ENCODE measurements at regions not wholly inside any gene's neighbourhood (a gene's known extent, or its start where the extent isn't known, plus 50 kb on each side); places are given as distances from the start of the nearest gene placed in this dataset.
A peak's percentile ranks its signal among the peaks of the same experiment; 100 is the strongest.

DNA sequence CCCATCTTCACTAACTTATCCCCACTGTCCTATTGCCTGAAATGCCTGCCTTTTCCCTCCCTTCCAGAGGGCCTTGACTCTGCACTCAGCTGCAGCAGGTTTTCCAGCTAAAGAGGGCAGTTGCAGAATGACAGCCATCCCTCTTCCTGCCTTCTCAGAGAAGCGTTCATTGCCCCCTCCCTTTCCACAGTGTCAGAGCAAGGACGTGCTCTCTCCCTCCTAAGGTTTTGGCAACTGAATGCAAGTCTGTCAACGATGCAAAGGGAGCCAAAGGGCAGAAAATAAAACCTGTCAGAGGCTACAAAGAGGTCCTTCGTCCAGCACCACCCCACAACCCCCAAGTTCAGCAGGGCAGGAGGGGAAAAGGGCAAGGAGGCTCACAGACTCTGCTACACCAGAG, 230.1 kb upstream of the THBS1 start:
- DNase-seq (ENCODE audit: low spot score) = no peak

DNA sequence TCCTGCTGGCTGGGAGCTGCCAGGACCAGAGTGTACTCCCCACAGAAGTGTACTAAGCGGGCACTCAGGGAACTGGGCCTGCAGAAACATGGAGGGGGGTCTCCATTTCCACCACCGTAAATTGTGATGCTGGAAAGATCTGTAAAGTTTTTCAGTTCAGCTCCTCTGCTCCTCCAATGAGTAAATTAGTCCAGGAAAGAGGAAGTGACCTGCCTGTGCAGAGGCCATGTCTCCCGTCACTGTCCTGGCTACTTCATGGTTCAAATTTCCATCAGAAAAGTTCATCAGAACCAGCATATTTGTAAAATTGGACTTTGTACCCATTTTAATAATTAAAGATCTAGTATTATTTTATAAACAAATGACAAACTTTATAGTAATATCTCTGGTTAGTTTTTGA, 226.7 kb upstream of the THBS1 start:
- DNase-seq (ENCODE audit: low spot score) = no peak

DNA sequence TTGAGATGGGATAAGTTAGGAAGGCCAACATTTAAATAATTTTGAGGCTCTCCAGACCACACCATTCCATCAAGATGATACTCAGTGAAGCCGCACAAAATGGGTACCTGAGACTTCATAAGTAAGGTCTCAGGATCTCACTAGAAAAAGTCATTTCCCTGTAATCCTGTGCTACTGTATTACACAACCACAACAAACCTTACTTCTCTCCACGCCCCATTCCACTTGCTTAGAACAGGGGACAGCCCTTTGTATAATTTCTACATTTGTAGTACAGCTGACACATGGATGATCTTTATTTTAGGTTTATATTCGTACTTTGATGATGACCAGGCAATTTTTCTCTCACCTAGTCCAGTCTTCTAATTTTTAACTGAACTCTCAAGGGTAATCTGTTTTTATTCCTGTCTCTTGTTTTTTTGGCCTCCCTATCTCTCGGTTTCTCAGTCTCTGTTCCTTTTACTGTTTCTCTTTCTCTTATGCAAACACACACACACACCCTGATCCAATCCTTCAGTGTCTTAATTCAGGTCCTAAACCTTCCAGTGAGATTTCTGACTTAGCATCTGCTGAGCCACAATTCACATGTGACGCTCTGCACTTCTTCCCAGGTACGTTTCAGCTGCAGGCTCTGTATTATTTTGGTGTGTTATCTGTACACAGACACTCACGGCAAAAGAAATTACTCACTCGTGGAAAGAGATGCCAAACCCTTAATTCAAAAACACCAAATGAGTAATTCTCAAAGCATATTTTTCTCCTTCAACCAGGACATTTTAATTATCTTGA, 223.2 kb upstream of the THBS1 start:
- no peak for DNase-seq (ENCODE audit: low spot score)

DNA sequence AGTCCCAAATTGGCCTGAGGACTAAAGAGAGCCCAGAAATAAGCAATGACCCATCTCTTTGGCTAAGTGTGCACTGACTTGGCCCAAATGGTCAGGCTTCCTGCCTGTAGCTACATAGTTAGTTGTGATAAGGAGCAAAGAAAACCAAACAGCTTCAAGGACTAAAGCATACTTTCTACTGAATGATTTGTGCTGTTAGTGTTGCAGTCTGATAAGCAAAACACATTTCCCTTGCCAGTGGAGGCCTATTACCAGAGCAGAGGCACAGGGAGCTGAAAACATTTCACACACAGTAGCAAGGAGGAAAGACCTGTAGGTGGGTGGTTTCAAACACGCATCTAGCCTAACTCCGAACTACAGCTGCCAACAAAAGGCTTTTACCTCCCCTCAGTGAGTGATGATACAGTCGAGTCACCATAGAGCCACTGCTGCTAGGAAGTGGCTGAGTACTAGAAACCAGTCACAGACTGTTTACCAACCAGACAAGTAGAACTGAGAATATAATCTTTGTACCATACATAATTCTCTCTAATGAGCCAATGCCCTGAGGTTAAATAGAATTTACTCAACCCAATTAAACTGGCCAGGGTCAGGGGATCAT, 222.3 kb upstream of the THBS1 start:
- DNase-seq (ENCODE audit: low spot score) = peak; percentile 49

DNA sequence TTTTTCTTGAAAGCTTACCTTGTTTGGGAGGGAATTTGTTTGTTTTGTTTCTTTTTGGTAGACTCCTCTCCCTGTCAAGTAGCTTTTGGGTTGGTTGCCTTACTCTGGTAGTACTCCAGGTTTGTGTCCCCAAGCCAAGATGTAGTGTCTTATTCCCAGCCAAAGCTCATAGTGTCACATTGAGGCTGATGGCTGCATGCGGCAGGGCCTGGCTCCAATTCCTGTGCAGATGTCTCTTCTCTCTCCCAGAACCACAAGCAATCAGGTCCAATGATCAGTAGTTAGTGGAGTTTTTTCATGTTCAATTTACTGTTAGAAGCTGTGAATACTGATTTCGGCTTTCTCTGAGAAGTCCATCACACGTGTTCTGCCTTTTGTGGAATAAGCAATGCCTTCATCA, 221.1 kb upstream of the THBS1 start:
- no peak for DNase-seq (ENCODE audit: low spot score)

DNA sequence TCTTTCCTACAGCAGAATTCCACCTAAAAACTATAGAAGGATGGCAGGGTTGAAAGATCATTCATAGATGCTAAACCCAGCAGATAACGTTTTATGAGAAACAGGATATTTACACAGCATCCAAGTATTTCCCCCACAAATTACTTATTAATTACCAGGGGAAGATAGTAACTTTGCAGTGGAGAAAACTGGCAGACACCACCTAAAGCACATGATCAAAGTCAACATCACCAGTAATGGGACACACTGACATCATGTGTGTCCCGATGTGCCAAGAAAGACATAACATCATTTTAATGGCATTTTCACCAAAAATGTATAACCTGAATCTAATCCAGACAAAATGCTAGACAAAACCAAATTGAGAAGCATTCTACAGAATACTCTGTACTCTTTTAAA, 220.4 kb upstream of the THBS1 start:
- DNase-seq (ENCODE audit: low spot score) = peak; percentile 74

DNA sequence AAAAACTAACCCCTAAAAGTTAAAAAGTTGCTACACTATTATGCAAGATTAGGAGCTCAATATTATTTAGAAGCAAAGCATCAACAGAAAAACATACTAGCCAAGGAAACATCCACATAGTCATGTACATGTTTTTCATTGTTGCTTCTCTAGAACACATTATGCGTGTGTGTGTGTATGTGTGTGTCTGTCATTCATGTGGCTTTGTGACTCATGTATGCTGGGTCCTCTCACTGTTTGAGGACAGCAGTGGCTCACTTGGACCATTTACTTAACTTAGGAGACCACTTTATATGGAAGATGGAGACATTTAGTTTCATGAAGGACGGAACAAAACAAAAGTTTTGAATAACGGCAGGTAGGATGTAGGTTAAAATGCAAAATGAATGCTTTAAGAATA, 219.4 kb upstream of the THBS1 start:
- peak; percentile 33 for DNase-seq (ENCODE audit: low spot score)

DNA sequence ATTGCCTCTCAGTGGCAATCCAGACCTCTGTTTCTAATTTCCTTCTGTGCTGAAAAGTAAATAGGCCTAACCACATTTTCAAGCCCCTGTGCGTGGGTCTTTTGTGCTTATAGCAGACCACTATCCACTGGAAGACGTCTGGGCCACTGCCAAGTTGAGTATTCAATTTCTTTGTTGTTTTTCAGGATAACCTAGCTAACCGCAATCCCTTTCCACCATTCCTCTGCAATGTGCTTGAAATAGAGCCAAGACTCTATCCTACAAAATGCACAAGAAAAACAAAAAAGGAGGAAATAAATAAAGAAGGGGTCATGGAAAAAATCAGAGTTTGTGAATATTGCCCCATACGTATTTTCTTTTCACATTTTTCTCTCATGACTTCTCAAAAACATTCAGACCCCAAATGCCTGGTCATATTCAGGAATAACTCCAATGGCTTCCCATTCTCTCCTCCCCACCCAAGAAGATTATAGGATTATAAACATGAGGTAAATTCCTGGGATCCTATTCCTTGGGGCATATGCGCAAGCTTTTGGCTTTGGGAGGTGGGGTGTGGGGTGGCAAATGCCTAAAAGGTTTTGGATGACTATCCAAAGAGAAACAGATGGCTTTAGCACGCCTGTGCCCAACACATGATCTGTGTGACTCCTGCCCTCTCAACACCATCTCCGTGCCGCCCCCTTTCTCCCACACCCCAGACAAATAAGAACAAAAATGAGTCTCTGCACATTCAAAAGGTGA, 217.9 kb upstream of the THBS1 start:
- no peak for DNase-seq (ENCODE audit: low spot score)

DNA sequence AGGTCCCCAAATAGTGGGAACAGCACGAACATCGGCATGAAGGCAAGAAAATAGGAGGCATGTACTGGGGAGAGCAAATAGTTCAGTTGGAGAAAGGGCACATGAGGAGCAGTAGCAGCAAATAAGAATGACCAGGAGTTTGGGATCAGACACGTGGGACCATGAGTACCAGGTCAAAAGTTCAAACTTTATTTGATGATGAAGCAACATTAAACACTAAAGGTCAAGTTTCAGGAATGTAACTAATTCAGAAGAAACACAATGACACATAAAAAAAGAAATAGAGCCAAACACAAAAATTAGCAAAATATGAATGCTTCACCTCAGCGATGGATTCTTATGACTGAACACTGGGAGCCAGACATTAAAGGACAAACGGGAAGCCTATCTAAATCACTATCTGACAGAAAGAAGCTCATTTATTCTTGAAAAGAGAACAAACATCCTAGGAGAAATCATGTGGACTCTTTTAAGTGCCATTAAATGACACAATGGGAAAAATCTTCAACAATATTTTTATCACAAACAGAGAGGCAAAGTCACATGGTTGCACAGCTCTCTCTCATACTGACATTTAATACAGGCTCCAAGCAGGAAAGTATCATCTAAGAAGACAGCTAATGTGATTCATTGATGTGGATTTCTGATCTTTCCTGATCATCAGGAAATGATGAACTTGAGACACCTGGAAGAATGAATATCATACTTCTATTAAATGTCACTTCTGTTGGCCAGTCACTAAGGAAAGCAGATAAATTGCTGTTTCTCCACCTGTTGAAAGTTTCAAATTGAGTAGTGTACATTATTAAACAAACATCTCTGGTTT, 216.9 kb upstream of the THBS1 start:
- peak; percentile 36 for DNase-seq (ENCODE audit: low spot score)

DNA sequence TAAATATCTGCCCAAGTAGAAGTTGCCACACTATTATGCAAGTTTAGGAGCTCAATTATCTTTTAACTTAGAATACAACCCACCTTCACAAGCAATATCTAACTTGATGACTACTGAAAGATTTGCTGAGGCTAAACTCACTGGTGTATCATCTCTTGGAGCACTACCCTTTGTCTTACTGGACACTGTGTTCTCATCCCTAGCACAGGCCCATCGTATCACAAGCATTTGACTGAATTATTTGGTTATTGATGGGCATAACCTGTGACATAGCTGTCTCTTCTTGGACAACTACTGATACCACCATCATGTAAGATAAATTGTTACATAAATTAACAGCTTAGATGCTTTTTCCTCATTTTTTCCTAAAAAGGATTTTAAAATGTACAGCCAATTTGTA, 216.2 kb upstream of the THBS1 start:
- DNase-seq (ENCODE audit: low spot score) = no peak

DNA sequence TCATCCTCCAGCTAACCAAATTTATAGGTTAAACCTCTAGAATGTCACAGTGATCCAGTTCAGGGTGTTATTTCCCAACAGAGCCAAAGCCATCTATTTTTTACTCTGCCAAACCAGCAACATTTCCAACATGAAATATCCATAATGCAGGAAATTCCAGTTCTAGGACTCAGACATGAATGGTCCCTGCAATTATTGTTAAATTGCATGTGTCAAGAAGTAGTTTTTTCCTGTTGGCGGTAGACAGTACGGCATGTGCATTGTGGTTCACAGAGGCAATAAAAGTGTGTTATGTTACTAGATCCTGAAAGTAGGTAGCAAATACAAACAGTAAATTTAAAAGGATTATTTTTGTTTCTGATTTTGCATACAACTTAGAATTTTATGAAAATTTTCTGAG, 215.7 kb upstream of the THBS1 start:
- no peak for DNase-seq (ENCODE audit: low spot score)

DNA sequence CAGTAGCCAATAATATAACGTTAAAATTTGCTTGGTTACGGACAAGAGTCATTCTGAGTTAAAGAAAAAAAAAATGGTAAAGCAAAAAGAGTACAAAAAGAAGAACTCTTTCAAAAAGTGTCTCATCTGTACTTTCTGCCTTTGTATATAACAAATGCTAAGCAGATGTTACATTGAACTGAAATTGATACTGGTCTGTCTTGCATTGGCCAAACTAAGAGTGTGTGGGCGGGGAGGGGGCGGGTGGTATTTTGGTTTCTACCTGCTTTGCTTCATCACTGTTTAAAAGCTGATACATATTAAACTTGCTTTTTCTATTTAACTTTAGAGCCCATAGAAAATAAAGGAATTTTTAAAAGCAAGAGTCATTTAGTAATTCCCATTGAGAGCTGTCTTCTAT, 215.0 kb upstream of the THBS1 start:
- DNase-seq (ENCODE audit: low spot score) = no peak

DNA sequence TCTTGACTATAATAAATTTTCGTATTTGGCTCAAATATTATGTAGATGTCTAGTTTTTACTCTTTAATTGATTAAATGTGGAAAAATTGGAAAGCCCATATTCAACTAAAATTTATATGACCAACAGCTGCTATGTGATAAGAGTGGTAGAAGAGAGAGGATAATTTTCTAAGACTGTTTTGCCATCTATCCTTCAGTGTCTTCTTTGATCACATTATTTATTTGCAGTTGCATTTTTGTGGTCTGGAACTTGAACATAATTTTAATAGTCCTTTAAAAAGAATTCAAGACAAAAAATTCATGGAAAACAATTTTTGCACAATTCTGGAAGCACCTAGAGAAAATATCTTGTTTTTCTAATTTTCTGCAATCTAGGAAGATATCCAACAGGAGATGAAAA, 213.3 kb upstream of the THBS1 start:
- no peak for DNase-seq (ENCODE audit: low spot score)

DNA sequence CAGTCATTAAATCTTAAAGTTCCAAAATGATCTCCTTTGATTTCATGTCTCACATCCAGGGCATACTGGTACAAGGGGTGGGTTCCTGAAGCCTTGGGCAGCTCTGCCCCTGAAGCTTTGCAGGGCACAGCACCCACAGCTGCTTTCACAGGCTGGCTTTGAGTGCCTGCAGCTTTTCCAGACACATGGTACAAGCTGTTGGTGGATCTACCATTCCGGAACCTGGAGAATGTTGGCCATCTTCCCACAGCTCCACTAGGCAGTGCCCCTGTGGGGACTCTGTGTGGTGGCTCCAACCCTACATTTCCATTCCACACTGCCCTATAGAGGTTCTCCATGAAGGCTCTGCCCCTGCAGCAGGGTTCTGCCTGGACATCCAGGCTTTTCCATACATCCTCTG, 211.1 kb upstream of the THBS1 start:
- no peak for DNase-seq (ENCODE audit: low spot score)

DNA sequence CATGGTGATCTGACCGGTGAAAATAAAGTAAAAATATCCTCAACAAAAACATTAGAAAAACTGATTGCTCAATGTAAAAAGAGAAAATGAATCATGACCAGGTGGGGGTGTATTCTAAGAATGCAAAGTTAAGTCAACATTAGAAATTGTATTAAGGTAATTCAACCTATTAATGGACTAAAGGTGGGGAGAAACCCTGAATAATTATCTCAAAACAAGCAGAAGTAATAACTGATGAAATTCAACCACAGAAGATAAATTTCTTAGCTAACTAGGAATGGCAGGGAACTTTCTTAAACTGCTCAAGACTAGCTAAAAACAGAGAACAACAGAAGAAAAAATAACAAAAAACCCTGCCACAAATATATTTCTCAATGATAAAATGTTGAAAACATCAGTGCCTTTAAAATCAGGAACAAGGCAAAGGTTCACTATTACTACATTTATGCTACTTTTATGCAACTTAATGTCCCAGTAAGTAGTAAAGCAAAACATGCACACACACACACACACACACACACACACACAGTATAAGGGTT, 204.4 kb upstream of the THBS1 start:
- DNase-seq (ENCODE audit: low spot score) = no peak

DNA sequence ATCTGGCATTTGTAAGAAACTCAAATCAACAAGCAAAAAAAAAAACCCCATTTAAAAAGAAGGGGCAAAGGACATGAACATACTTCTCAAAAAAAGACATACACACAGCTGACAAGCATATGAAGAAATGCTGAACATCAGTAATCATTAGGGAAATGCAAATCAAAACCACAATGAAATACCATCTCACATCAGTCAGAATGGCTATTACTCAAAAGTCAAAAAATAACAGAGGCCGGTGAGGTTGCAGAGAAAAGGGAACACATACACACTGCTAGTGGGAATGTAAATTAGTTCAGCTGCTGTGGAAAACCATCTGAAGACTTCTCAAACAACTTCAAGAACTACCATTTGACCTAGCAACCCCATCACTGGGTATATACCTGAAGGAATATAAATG, 199.4 kb upstream of the THBS1 start:
- peak; percentile 73 for DNase-seq (ENCODE audit: low spot score)

DNA sequence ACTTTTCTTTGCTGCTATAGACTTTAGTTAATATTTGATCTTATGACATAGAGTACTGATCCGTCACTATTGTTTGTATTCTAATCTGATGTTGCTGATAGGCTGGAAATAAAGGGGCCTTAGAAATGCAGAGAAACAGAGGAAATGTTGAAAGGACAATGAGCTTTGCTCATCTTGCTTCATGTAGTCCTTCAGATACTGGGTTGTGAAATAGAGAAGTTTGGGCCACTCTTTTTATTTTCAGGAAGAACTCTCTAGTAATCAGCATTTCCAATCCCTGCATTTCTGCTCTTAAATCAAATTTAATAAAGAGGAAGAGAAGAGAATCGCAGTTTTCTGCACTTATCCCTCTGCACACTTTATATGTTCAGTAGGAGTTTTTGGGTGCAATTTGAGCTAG, 192.8 kb upstream of the THBS1 start:
- DNase-seq (ENCODE audit: low spot score) = no peak

DNA sequence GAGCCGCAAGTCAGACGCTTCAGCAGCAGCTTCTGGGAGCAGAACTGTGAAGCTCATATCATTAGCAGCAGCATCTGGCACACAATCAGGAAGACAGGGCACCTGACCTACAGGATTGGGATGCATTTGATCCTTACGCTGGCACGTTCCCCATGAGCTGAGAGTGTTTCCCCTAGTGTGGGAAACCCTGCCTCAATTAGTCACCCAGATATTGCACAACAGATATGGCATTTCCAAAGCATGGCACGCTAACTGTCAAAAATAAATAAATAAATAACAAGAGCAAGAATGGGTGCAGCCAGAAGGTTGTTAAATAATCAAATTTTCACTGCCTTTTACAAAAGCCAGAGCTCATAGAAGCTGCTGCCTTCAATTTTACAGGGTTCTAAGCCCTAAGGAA, 189.6 kb upstream of the THBS1 start:
- no peak for DNase-seq (ENCODE audit: low spot score)

DNA sequence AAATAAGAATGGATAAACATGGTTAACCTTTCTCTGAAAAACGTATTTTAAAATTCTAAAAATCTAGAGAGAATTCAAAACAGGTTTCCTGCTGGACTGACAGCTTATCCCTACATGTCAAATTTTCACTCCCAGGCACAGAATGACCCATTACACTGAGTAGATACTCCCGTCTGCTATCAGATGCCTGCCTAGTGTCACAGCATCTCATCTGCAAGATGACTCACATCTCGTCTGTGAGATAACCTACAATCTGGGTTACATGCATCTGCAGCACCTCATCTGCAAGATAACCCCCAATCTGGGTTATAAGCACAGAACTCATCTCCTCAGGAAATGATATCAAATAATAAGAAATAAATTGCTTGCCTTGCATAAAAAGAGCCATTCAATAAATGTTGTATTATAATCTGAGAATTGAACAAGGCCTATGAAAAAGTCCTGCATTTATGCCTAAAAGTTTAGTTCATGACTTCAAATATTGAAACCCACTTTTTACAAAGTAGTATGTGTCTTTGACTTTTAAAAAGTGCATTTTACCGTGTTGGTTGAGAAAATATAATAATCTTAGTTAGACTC, 188.3 kb upstream of the THBS1 start:
- no peak for DNase-seq (ENCODE audit: low spot score)

DNA sequence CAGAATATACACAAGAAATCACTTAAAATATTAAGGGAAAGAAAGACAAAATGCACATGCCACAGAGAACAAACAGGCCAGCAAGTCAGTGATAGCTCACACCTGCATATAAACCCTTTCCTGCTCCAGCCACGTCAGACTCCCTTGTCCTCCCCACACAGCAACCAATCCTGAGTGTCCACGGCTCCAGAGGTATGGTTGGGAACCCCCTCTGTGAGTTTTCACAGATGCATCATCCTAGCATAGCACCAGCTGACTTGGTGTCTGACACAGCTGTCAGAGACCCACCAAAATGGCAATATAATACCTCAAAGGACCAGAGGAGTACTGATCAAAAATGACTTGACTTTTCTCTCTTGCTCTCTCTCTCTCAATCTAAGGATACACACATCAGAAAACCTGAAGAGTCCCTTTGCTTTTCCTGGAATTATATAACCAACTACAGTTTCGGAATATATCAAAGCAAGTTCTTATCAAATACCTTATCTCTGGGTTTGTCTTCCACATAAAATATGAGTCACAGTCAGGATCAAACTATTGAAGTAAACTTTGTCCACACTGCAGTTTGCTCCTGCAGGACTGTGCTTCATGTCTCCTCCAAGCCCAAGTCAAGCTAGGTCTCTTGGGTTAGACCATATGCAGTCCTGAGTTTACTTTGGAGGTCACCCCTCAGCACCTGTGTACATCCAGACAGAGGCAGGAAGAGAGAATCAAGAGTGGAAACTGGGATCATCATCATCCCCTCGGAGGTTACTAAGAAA, 187.1 kb upstream of the THBS1 start:
- DNase-seq (ENCODE audit: low spot score) = no peak

DNA sequence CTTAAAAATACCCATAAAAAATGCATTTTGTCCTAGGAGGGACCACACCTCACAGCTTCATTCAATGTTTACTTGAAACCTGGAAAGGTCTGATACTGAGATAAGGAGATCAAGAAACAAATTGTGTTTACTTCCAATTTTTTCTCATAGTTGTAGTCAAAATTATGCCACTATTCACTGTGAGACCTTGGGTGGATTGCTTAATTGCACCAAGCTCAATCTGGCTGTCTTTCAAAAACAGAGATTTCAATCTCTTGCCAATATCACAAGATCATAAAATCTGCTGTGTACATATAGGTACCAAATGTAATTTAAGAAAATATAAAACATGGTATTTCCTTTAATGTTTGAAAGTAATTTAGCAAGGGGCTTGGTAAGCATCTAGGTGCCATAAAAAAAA, 186.4 kb upstream of the THBS1 start:
- DNase-seq (ENCODE audit: low spot score) = no peak
